Spleen (tissue), 7 donors: ENCODE measurements at regions not wholly inside any gene's neighbourhood (a gene's known extent, or its start where the extent isn't known, plus 50 kb on each side); places are given as distances from the start of the nearest gene placed in this dataset.

ENCODE experiments used
- CTCF ChIP-seq, 11 experiments: fragments of 200-600 bp in 7 of 11; fragments of 450-650 bp in 4 of 11; sonication (generic) in 4 of 11; IDR thresholded peaks in 8 of 11; conservative IDR thresholded peaks in 3 of 11; 1 replicate in 7 of 11; 2 replicates in 4 of 11; pipeline versions ENCODE4 v1.4.0 to v1.8.0; 2016 to 2021; ENCODE audit warnings: antibody characterized with exemption in 11 of 11, inconsistent platforms in 4 of 11, mild to moderate bottlenecking in 1 of 11
- POLR2A ChIP-seq, 3 donors: fragments of 450-650 bp; IDR thresholded peaks; one replicate each; pipeline ENCODE4 v1.5.1; 2017; ENCODE audit warnings: antibody characterized with exemption in 3 of 3, mild to moderate bottlenecking in 1 of 3
- POLR2AphosphoS5 ChIP-seq, 3 donors: sonication (generic); formaldehyde crosslinking; IDR thresholded peaks; one replicate each; pipeline ENCODE4 v1.5.1; 2017; ENCODE audit warnings: antibody characterized with exemption in 3 of 3
- donor health status: DM: no; HTN: no; CAD: no; lungs with moderate emphysema.
- donor health status: DM: no; HTN: no; CAD: no.
- donor health status: DM: no; HTN: no; CAD: no.

- TF ChIP-seq CTCF (IDR thresholded peaks at IDR 0.05 in 8 of 11, conservative IDR thresholded peaks at IDR 0.05 in 3 of 11) (no peak), POLR2AphosphoS5 (IDR thresholded peaks at IDR 0.05) (no peak), POLR2A (IDR thresholded peaks at IDR 0.05) (no peak)
Observed at GRCh38 chr11:106281455-106282173, 204.2 kb downstream of the AASDHPPT start.
